A673 (cell line): ENCODE measurements at regions not wholly inside any gene's neighbourhood (a gene's known extent, or its start where the extent isn't known, plus 50 kb on each side); places are given as distances from the start of the nearest gene placed in this dataset.

Source experiments
- CTCF ChIP-seq: fragments of 300-800, 200-600 bp; sonication (generic); conservative IDR thresholded peaks from 2 replicates; pipeline ENCODE4 v1.5.1; 2017; ENCODE audit warnings: low read depth, mild to moderate bottlenecking, antibody characterized with exemption, low read length, moderate library complexity, mixed read lengths
- EZH2 ChIP-seq: fragments of 200-600 bp; sonication (generic); IDR thresholded peaks from 2 replicates; pipeline ENCODE4 v1.6.1; 2017; ENCODE audit warnings: borderline replicate concordance, low read depth, mild to moderate bottlenecking, mixed read lengths, antibody characterized with exemption, low read length; ENCODE audit not compliant: poor library complexity, severe bottlenecking

- TF ChIP-seq EZH2 (no peak), CTCF (no peak)
These were observed 1346.5 kb downstream of the MRPL39 start for GRCh38 chr21:24260751-24261150.
